GM12875 (cell line): ENCODE measurements at regions not wholly inside any gene's neighbourhood (a gene's known extent, or its start where the extent isn't known, plus 50 kb on each side); places are given as distances from the start of the nearest gene placed in this dataset.

Source experiments
- H3K4me3 ChIP-seq: one replicate; pipeline ENCODE4 v1.5.1; 2011; ENCODE audit warnings: low read depth, low read length, control low read depth
- TF ChIP-seq, protein P1 (sequence below): IDR thresholded peaks from 2 replicates; pipeline ENCODE4 v1.5.1; 2011; ENCODE audit warnings: low read depth, mild to moderate bottlenecking, control low read depth, inconsistent platforms, low read length, moderate library complexity, borderline replicate concordance; ENCODE audit not compliant: insufficient read depth

DNA sequence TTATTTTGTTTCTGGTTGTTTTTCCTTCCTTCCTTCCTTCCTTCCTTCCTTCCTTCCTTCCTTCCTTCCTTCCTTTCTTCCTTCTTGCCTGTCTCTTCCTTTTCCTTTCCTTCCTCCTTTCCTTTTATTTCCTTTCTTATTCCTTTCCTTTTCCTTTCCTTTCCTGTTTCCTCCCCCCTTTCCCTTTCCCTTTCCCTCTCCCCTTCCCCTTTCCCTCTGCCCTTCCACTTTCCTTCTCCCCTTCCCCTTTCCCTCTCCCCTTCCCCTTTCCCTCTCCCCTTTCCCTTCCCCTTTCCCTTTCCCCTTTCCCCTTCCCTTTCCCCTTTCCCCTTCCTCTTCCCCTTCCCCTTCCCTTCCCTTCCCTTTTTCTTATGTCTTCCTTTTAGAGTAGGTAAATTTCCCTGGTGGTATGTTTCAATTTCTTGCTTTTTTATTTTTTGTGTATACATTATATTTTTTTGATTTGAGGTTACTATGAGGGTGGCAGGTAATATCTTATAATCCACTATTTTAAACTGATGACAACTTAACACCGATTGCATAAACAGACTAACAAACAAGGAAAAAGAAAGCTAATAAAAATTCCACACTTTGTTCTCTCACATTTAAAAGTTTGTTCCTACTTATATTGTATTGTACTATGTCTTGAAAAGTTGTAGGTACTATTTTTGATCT lies 311.0 kb upstream of the FSHR start:
- TF ChIP-seq, protein P1, sequence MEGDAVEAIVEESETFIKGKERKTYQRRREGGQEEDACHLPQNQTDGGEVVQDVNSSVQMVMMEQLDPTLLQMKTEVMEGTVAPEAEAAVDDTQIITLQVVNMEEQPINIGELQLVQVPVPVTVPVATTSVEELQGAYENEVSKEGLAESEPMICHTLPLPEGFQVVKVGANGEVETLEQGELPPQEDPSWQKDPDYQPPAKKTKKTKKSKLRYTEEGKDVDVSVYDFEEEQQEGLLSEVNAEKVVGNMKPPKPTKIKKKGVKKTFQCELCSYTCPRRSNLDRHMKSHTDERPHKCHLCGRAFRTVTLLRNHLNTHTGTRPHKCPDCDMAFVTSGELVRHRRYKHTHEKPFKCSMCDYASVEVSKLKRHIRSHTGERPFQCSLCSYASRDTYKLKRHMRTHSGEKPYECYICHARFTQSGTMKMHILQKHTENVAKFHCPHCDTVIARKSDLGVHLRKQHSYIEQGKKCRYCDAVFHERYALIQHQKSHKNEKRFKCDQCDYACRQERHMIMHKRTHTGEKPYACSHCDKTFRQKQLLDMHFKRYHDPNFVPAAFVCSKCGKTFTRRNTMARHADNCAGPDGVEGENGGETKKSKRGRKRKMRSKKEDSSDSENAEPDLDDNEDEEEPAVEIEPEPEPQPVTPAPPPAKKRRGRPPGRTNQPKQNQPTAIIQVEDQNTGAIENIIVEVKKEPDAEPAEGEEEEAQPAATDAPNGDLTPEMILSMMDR = no peak
- no peak overlapping the region for H3K4me3 ChIP-seq

DNA sequence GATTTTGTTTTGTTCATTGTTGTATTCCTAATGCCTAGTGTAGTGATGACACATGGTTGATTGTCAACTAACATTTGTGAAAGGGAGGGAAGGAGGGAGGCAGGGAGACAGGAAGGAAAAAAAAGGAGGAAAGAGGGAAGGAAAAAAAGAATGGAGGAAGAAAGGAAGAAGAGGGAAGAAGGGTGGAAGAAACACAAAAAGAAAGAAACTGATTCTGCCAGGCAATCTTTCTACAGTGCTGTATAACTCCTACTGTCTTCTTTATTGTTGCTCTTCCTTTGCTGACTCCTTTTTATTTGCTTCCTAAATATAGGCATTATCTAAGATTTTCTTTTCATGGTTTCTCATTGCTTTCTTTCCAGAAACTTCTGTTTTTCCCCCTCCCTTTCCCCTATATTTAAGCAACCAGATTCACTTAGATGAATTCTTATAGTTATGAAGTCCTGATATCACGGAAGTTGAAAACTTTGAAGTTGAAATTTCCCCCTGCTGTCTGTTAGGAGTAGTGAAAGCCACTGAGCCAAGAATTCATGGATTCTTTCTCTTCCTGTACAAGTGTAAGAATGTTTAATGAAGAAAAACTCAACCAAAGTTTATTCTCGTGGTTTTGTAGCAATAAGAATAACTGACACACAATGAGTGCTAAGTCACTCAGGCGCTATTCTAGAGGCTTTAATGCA lies 305.1 kb upstream of the FSHR start:
- no peak overlapping the region for H3K4me3 ChIP-seq
- TF ChIP-seq, protein P1 = no peak

DNA sequence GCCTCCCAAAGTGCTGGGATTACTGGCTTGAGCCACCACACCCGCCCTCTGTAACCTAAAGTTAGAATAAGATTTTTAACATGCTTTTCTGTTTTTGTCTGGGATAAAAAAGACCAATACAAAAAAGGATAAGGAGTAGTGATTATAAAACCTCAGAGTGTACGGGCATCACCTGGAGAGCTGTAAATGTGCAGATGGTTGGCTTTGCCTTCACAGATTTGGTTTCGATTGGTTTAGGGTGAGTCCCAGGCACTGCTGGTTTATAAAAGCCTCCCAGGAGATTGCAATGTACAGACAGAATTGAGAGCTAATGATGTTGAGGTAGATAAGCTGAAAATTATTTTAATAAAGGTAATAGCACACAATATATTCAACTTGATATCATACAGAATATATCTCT lies 289.7 kb upstream of the FSHR start:
- no peak overlapping the region for H3K4me3 ChIP-seq
- TF ChIP-seq, protein P1 = no peak

DNA sequence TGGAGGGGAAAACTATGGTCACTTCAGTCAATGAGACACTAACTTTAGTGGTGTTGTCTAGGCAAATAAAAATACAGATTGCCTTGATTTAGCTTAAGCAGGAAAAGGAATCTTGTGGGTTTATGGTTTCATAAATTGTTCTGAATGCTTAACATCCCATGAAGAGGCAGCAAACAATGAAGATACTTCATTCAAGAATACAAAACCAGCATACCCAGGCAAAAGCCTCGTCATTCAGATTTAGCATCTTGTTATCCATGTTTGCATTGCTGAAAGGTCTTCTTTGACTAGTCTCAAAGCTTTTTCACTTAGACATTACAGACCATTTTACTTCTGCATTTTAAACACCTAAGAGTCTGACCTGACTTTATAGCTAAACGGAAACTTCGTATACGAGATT lies 272.7 kb upstream of the FSHR start:
- TF ChIP-seq, protein P1 = no peak
- H3K4me3 ChIP-seq = no peak overlapping the region

DNA sequence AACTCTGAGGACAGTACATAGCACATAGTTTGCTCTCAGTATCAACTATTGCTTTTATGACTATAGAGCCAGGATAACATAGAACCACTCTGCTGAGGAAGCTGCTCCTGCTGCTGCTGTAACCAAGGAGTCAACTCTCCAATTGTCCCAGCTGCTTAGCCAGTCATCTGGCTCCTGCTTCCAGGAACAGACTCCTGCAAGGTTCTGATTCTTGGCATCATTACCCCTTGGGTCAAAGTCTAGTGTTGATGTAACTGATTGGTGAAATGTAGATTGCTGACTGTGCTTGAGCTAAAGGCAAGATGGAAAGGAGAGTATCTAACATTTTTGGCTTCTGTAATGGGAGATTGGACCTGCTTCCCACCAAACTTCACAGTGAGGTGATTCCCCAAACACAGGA lies 261.9 kb upstream of the FSHR start:
- TF ChIP-seq, protein P1 = no peak
- no peak overlapping the region for H3K4me3 ChIP-seq

DNA sequence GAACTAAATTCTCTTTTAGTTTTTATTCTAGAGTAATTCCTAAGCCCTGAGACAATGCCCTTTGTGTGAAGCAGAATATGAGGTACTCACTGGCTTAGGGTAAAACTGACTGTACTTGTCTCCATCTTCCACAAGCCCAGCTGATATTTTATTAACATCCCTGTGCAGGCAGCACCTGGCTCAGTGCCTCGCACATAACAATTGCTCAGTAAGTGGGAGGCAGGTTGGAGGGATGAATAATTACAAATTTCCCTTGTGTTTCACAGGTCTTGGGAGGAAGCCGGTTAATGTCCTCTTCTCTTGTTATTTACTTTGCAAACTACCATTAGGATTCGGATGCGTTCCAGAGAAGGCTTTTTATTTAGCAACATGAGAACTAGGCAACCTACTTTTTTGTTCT lies 249.8 kb upstream of the FSHR start:
- no peak overlapping the region for H3K4me3 ChIP-seq
- TF ChIP-seq, protein P1 = no peak

DNA sequence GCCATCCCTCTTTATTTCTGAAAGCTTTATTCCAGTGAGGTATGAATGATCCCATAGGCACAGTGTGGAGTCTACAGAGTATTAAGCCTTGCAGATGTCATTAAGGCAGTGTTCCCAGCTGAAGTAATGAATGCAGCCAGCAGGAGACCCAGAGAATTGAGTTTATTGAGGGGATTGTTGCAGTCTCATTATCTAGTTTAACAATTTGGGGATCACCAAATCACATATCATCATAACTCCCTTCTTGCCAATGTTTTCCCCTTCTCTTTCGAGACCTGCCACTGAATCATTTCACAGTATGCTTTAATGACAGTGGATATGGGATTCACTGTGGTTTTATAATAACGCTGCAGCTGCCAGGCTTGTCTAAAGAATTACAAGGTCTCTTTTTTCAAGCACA lies 249.3 kb upstream of the FSHR start:
- TF ChIP-seq, protein P1 = no peak
- H3K4me3 ChIP-seq = no peak overlapping the region
